ENCODE measurements at regions not wholly inside any gene's neighbourhood (a gene's known extent, or its start where the extent isn't known, plus 50 kb on each side); places are given as distances from the start of the nearest gene placed in this dataset.

DNA sequence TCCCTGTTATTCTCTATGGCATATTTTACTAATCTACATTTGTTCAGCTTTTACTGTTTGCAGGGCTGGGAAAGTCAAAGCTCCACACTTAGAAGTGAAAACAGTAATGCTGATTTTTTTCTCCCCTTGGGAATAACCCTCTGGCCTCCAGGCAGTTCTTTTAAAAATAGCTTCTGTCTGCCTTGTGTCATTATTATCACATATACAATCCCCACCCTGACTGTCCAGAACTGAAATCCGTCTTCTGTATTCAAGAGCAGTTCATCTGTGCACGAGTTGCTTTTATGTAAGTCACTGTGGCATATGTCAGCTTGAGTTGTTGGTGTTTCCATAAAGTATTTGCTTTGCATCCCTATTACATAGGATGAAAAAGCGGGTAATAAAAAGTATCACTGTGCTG is 1221.1 kb upstream of the CELF2 start:
- in situ Hi-C loops (cut with MboI; ENCODE audit: low sequenced_read_pairs) = no loop called here
- Histone ChIP-seq H3K79me1 (ENCODE audit: low read depth in 1 of 2, low read length in 2 of 2) (no peaks in the 10 kb centered on the region), H2AFZ (replicated peaks; ENCODE audit: low read length, poor library complexity) (no peak overlapping the region), H3K27me3 (ENCODE audit: control insufficient read depth, insufficient read depth, low read length) (no peaks in the 10 kb centered on the region), H3K4me2 (ENCODE audit: low read depth, low read length) (no peak overlapping the region), H2BK20ac (ENCODE audit: low read depth, low read length) (no peak overlapping the region), H2AK5ac (ENCODE audit: low read depth, low read length) (no peak overlapping the region), H3K4me1 (ENCODE audit: control insufficient read depth, insufficient read depth, low read length) (no peaks in the 10 kb centered on the region), H4K20me1 (ENCODE audit: insufficient read depth, low read length) (no peaks in the 10 kb centered on the region), H2BK120ac (ENCODE audit: low read depth, low read length) (no peak overlapping the region), H4K8ac (ENCODE audit: low read depth in 2 of 2, low read length in 2 of 2) (no peak overlapping the region), H4K5ac (ENCODE audit: low read depth, low read length) (no peak overlapping the region), H4K91ac (ENCODE audit: insufficient read depth, low read depth, low read length) (no peak overlapping the region), H3K14ac (replicated peaks; ENCODE audit: low read depth, low read length) (no peak overlapping the region), H3K18ac (ENCODE audit: low read depth, low read length) (no peak overlapping the region), H2BK5ac (ENCODE audit: low read depth, low read length, poor library complexity, severe bottlenecking) (no peak overlapping the region), H3K9ac (ENCODE audit: low read depth, low read length) (no peak overlapping the region), H3K9me1 (ENCODE audit: insufficient read depth, low read length) (no peaks in the 10 kb centered on the region), H3K9me3 (ENCODE audit: control insufficient read depth, insufficient read depth, low read length) (no peaks in the 10 kb centered on the region), H3K4me3 (ENCODE audit: insufficient read depth, low read depth, low read length) (no peak overlapping the region), H3K56ac (ENCODE audit: extremely low read depth, insufficient read depth, low read length) (no peak overlapping the region), H3K23ac (ENCODE audit: low read depth, low read length) (no peak overlapping the region), H3K4ac (ENCODE audit: low read depth, low read length) (no peak overlapping the region), H2AK9ac (replicated peaks; ENCODE audit: low read depth, low read length, poor library complexity) (no peak overlapping the region), H3K36me3 (ENCODE audit: control insufficient read depth, insufficient read depth, low read length) (no peaks in the 10 kb centered on the region), H2BK15ac (ENCODE audit: low read depth, low read length) (no peak overlapping the region), H3K27ac (ENCODE audit: insufficient read depth, low read length) (no peak overlapping the region)
- no peak for DNase-seq
- no TSS peak for BruUV-seq (replicated peaks)
- CTCF ChIA-PET = no interaction called here
- TF ChIP-seq USF2 (IDR thresholded peaks at IDR 0.05; ENCODE audit: low read depth, low read length) (no peak), RAD21 (IDR thresholded peaks at IDR 0.05; ENCODE audit: low read length) (no peak), POLR2A (IDR thresholded peaks at IDR 0.05; ENCODE audit: low read depth, low read length) (no peak), MAZ (IDR thresholded peaks at IDR 0.05; ENCODE audit: borderline replicate concordance, low read depth, low read length) (no peak), BHLHE40 (IDR thresholded peaks at IDR 0.05; ENCODE audit: low read depth, low read length) (no peak), MAFK (IDR thresholded peaks at IDR 0.05; ENCODE audit: low read depth, low read length) (no peak), RFX5 (IDR thresholded peaks at IDR 0.05; ENCODE audit: low read depth, low read length) (no peak)
- TF ChIP-seq, protein P1, sequence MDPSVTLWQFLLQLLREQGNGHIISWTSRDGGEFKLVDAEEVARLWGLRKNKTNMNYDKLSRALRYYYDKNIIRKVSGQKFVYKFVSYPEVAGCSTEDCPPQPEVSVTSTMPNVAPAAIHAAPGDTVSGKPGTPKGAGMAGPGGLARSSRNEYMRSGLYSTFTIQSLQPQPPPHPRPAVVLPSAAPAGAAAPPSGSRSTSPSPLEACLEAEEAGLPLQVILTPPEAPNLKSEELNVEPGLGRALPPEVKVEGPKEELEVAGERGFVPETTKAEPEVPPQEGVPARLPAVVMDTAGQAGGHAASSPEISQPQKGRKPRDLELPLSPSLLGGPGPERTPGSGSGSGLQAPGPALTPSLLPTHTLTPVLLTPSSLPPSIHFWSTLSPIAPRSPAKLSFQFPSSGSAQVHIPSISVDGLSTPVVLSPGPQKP (IDR thresholded peaks at IDR 0.05; ENCODE audit: borderline replicate concordance, low read depth, low read length) = no peak
- POLR2A ChIA-PET (ENCODE audit: unreplicated experiment) = no interaction called here
- WGBS, 2 experiments (ENCODE audit: extremely low coverage in 2 of 2, insufficient read length in 1 of 2) = no CpG with 5 or more reads among the region's 3 CpGs
- ATAC-seq (ENCODE audit: low read depth) = no peak
- intact Hi-C loops (cut with micrococcal nuclease) = no loop called here
- dilution Hi-C loops (cut with HindIII; ENCODE audit: low sequenced_read_pairs, unreplicated experiment) = no loop called here

Data from IMR-90 (cell line).